ENCODE measurements at regions not wholly inside any gene's neighbourhood (a gene's known extent, or its start where the extent isn't known, plus 50 kb on each side); places are given as distances from the start of the nearest gene placed in this dataset.
"Not testable (repeated sequence)": the region's sequence is repeated elsewhere in the genome, so short reads cannot be mapped to it uniquely, and the experiment has no call there.

GRCh38 chr10:25713894-25714240 is 220.2 kb upstream of the MYO3A start:
- no peak for DNase-seq

DNA sequence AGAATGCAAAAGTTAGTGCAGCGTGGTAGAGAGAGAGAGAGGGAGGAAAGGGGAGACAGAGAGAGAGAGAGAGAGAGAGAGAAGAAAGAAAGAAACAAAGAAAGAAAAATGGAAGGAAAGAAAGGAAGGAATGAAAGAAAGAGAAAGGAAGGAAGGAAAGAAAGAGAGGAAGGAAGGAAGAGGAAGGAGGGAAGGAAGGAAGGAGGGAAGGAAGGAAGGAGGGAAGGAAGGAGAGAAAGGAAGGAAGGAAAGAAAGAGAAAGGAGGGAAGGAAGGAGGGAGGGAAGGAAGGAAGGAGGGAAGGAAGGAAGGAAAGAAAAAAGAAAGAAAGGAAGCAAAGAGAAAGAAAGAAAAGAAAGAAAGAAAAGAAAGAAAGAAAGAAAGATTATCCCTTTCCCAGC is 209.8 kb upstream of the MYO3A start:
- no peak for DNase-seq

- no peak for DNase-seq
These were observed 207.9 kb upstream of the MYO3A start for GRCh38 chr10:25725917-25726716.

DNA sequence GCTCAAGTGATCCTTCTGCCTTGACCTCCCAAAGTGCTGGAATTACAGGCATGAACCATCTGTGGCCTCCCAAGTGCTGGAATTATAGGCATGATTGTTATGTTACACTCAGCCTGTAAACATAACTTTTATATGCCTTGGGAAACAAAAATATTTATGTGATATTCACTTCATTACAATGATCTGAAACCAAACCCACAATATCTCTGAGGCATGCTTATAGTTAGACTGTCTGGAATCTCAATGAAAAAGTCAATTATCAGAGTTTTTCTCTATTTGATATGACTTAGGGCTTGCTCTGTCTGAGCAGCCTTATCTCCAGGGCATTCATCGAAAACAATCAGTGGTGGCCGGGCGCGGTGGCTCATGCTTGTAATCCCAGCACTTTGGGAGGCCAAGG is 195.3 kb upstream of the MYO3A start:
- DNase-seq: no peak

DNA sequence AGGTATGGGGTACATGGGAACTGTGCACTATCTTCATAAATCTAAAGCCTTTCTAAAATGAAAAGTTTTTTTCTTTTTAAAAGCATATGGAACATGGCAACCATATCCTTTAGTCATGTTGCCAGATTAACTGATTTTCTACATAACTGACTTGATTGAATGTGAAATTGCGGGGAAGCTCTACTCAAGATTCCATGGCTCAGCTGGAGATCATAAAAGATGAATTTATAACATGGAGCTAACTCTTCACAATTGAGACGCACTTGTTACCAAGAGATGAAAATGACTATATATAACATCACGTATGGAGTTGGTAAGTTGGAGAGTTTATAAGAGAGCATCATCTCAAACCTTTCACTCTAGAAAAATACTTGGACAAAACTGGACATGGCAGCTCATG is 190.2 kb upstream of the MYO3A start:
- no peak for DNase-seq

- DNase-seq: no peak
These were observed 189.5 kb upstream of the MYO3A start for GRCh38 chr10:25744574-25744973.

DNA sequence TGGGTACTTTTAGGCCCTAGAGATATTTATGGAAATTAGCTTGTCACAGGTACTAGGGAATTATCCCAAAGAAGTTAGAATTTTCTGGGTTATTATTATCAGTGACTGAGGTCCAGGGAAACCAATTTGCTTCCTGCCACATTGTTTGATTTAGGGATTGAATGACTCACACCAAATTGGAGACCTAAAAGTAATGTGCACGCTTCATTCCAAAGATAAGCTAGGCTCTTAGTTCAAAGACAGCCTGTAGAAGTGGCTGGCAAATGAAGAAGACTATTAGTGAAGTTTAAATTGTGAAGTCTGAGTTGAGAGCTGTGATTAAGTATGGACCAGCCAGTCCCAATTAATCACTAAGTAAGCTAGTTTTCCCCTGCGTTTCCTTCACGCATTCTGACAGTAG is 188.1 kb upstream of the MYO3A start:
- no peak for DNase-seq

- DNase-seq: no peak
These were observed 186.9 kb upstream of the MYO3A start for GRCh38 chr10:25747084-25747483.

- no peak for DNase-seq
These were observed 185.5 kb upstream of the MYO3A start for GRCh38 chr10:25748509-25748908.

DNA sequence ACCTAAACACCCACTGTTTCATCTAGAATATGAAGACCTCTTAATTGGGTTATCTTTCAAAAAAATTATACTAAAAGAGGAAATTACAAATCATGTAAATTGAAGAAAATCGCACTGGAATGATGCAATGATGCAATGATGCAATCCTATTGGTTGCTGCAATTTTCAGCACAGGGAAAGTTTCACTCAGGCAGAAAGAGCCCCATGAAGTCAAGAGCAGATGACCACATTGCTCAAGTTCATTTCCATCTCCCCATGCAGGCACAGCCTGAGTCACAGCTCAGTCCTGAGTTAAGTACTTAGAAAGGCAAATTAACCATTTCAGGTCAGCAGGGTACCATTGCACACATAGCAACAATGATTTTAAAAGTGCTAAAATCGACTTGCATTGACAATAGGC is 180.3 kb upstream of the MYO3A start:
- DNase-seq: no peak

DNA sequence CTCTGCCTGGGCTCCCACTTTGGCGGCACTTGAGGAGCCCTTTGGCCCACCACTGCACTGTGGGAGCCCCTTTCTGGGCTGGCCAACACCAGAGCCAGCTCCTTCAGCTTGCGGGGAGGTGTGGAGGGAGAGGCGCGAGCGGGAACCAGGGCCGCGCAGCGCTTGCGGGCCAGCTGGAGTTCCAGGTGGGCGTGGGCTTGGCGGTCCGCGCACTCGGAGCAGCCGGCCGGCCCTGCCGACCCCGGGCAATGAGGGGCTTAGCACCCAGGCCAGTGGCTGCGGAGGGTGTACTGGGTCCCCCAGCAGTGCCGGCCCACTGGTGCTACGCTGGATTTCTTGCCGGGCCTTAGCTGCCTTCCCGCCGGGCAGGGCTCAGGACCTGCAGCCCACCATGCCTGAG is 178.2 kb upstream of the MYO3A start:
- not testable (repeated sequence) for DNase-seq

DNA sequence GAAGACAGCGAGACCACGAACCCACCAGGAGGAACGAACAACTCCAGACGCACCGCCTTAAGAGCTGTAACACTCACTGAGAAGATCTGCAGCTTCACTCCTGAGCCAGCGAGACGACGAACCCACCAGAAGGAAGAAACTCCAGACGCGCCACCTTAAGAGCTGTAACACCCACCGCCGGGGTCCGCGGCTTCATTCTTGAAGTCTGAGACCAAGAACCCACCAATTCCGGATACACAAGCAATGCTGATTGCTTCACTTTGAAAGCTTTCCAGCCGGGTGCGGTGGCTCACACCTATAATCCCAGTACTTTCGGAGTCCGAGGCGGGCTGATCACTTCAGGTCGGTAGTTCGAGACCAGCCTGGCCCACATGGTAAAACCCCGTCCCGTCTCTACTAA is 177.2 kb upstream of the MYO3A start:
- no peak for DNase-seq

DNA sequence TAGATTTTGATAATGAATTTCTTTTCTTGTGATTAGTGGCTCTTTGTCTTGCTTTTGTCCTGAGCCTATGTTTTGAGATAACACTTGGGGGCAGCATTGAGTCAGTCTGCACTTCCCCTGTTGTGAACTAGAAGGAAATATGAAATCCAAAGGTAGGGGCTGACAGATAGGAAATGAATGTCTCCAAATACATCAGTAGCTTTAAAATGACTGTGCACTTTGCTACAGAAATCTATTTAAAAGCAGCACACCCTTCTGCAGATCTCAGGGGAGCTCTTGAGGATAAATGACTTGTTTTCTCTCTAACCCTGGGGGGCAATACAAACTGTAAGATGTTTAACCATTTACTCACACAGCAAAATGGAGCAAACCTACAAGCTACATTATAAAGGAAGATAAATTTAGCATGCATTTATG is 176.0 kb upstream of the MYO3A start:
- peak; percentile 16 for DNase-seq

- DNase-seq: no peak
These were observed 175.5 kb upstream of the MYO3A start for GRCh38 chr10:25758511-25758910.

GRCh38 chr10:25761937-25762336 is 172.1 kb upstream of the MYO3A start:
- no peak for DNase-seq

DNA sequence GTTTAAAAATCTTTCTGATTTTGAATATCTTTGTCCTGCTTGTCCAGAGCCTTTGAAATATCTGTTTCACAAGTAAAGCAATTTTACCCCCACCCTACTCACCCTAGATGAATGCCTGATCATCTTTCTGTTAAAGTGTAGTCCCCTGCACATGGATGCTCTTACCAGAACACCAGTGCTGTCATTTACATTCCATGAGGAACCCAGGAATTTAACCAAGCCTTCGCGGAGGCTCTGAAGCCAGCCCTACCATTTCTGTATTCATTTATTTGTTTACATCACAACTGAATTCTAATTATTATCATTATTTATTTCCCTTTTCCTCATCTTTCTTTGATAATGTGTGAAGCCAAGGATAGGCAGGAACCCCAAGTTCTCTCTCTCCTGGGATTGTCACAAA is 167.8 kb upstream of the MYO3A start:
- no peak for DNase-seq

DNA sequence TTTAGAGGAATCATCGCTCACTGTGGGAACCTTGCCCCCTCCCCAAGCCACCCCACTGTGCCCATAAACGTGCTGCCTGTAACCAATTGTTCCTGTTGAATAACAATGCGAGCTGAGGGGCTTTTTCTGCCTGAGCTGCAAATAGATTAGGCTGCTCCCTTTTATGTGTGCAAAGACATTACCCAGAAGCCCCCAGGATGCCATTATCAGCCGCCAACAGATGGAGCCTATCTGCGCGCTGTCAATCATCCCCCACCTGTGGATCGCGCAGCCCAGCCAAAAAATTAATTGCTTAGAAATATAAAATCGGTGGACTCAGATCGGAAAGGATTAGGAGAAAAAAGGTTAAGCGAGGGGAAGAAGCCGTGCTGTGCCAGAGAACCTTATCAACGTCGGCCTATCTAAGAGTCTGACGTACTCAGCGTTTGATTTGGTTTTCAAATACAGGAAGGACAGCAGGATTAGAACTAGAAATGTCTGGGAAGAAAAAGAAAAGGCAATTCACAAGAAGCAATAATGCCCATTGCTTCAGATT is 167.3 kb upstream of the MYO3A start:
- no peak for DNase-seq

- DNase-seq: no peak
These were observed 165.9 kb upstream of the MYO3A start for GRCh38 chr10:25768167-25768566.

GRCh38 chr10:25778646-25779045 is 155.4 kb upstream of the MYO3A start:
- no peak for DNase-seq

- DNase-seq: no peak
These were observed 147.9 kb upstream of the MYO3A start for GRCh38 chr10:25786161-25786560.

- no peak for DNase-seq
These were observed 147.1 kb upstream of the MYO3A start for GRCh38 chr10:25786899-25787298.

DNA sequence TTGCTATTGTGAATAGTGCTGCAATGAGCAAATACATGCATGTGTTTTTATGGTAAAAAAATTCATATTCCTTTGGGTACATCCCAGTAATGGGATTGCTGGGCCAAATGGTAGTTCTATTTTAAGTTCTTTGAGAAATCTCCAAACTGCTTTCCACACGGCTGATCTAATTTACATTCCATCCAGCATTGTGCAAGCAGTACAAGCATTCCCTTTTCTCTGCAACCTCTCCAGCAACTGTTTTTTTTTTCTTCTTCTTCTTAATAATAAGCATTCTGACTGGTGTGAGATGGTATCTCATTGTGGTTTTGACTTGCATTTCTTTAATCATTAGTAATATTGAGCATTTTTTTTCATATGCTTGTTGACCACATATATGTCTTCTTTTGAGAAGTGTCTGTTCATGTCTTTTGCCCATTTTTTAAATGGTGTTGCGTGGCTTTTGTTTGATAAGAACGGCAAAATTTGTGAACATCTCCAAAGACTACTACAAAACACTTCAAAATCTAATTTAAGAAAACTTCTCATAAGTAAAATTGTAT is 136.1 kb upstream of the MYO3A start:
- DNase-seq: no peak

GRCh38 chr10:25804505-25804904 is 129.5 kb upstream of the MYO3A start:
- DNase-seq: no peak

- no peak for DNase-seq
These were observed 128.0 kb upstream of the MYO3A start for GRCh38 chr10:25805986-25806385.

Measured in right kidney (tissue), 1 donor.